Chondrocyte (in vitro differentiated cells): ENCODE measurements at regions not wholly inside any gene's neighbourhood (a gene's known extent, or its start where the extent isn't known, plus 50 kb on each side); places are given as distances from the start of the nearest gene placed in this dataset.

ENCODE experiments used
- DNase-seq: peaks from one replicate; pipeline ENCODE4 v3.0.0; 2021; ENCODE audit warnings: mixed read lengths, low spot score
- H3K27ac Mint-ChIP-seq: one replicate; pipeline ENCODE4 v1.8.0; 2021; ENCODE audit warnings: mild to moderate bottlenecking, moderate library complexity, mixed read lengths; ENCODE audit not compliant: unreplicated experiment
- H3K27me3 Mint-ChIP-seq: 2 replicates; pipeline ENCODE4 v1.8.0; 2021; ENCODE audit warnings: low read depth, mixed read lengths
- H3K36me3 Mint-ChIP-seq: 2 replicates; pipeline ENCODE4 v1.8.0; 2021; ENCODE audit warnings: low read depth, mixed read lengths
- H3K4me1 Mint-ChIP-seq: 2 replicates; pipeline ENCODE4 v1.8.0; 2021; ENCODE audit warnings: low read depth, mild to moderate bottlenecking, mixed read lengths
- H3K4me3 Mint-ChIP-seq: one replicate; pipeline ENCODE4 v1.8.0; 2021; ENCODE audit warnings: mild to moderate bottlenecking, moderate library complexity, mixed read lengths; ENCODE audit not compliant: unreplicated experiment
- H3K9me3 Mint-ChIP-seq: 2 replicates; pipeline ENCODE4 v1.8.0; 2021; ENCODE audit warnings: low read depth, mixed read lengths
- CTCF ChIP-seq: fragments of 200-600 bp; sonication (generic); IDR thresholded peaks from 2 replicates; pipeline ENCODE4 v1.5.0; 2021; ENCODE audit warnings: antibody characterized with exemption, mild to moderate bottlenecking, moderate library complexity

GRCh38 chr11:96758957-96759356, 369.1 kb downstream of the JRKL start:
- TF ChIP-seq CTCF: no peak
- H3K27ac Mint-ChIP-seq: no peak overlapping the region
- H3K9me3 Mint-ChIP-seq: no peaks in the 10 kb centered on the region
- no peaks in the 10 kb centered on the region for H3K4me1 Mint-ChIP-seq
- no peak for DNase-seq
- peaks cover 31% of the 10 kb centered on the region for H3K27me3 Mint-ChIP-seq
- H3K36me3 Mint-ChIP-seq: no peaks in the 10 kb centered on the region
- no peak overlapping the region for H3K4me3 Mint-ChIP-seq

- no peaks in the 10 kb centered on the region for H3K36me3 Mint-ChIP-seq
- no peak for TF ChIP-seq CTCF
- H3K4me1 Mint-ChIP-seq: no peaks in the 10 kb centered on the region
- no peak overlapping the region for H3K4me3 Mint-ChIP-seq
- no peak for DNase-seq
- H3K27ac Mint-ChIP-seq: no peak overlapping the region
- H3K9me3 Mint-ChIP-seq: no peaks in the 10 kb centered on the region
- H3K27me3 Mint-ChIP-seq: peaks cover 35% of the 10 kb centered on the region
Observed at GRCh38 chr11:96760306-96760705, 370.5 kb downstream of the JRKL start.

GRCh38 chr11:96760815-96761214, 371.0 kb downstream of the JRKL start:
- H3K4me3 Mint-ChIP-seq: no peak overlapping the region
- no peaks in the 10 kb centered on the region for H3K9me3 Mint-ChIP-seq
- no peaks in the 10 kb centered on the region for H3K4me1 Mint-ChIP-seq
- H3K36me3 Mint-ChIP-seq: no peaks in the 10 kb centered on the region
- TF ChIP-seq CTCF: no peak
- H3K27ac Mint-ChIP-seq: no peak overlapping the region
- no peak for DNase-seq
- peaks cover 35% of the 10 kb centered on the region for H3K27me3 Mint-ChIP-seq

GRCh38 chr11:96761451-96761850, 371.6 kb downstream of the JRKL start:
- H3K4me3 Mint-ChIP-seq: no peak overlapping the region
- DNase-seq: no peak
- H3K27me3 Mint-ChIP-seq: peaks cover 35% of the 10 kb centered on the region
- no peaks in the 10 kb centered on the region for H3K4me1 Mint-ChIP-seq
- H3K36me3 Mint-ChIP-seq: no peaks in the 10 kb centered on the region
- H3K27ac Mint-ChIP-seq: no peak overlapping the region
- TF ChIP-seq CTCF: no peak
- H3K9me3 Mint-ChIP-seq: no peaks in the 10 kb centered on the region

- DNase-seq: no peak
- Mint-ChIP-seq H3K4me1 (no peaks in the 10 kb centered on the region), H3K36me3 (no peaks in the 10 kb centered on the region), H3K4me3 (no peak overlapping the region), H3K27me3 (peaks cover 31% of the 10 kb centered on the region), H3K9me3 (no peaks in the 10 kb centered on the region), H3K27ac (no peak overlapping the region)
- no peak for TF ChIP-seq CTCF
Observed at GRCh38 chr11:96763244-96763643, 373.4 kb downstream of the JRKL start.
